Right kidney (tissue), 1 donor: ENCODE measurements at regions not wholly inside any gene's neighbourhood (a gene's known extent, or its start where the extent isn't known, plus 50 kb on each side); places are given as distances from the start of the nearest gene placed in this dataset.
"Not testable (repeated sequence)": the region's sequence is repeated elsewhere in the genome, so short reads cannot be mapped to it uniquely, and the experiment has no call there.

Experiments used
- DNase-seq: peaks from one replicate; pipeline ENCODE4 v3.0.0-alpha.2; 2016

DNA sequence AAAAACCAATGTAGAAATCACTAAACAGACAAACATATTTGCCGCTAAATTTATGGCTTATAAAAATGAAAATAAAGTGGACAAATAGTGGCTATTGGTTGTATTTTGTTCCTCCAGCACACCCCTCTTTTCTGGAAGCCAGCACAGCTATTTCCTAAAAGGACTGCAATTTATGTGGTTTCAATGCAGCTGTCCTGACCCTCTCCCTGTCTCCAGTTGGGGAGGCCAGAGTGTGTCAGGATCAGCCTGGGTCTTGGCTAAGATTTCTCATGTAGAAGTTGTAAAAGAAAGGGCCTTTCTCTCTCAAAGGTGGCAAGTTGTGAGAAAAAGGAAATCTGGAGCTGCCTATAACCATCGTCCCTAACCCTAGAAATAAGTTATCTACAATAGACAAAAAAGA lies 165.6 kb downstream of the ALDH8A1 start:
- no peak for DNase-seq

DNA sequence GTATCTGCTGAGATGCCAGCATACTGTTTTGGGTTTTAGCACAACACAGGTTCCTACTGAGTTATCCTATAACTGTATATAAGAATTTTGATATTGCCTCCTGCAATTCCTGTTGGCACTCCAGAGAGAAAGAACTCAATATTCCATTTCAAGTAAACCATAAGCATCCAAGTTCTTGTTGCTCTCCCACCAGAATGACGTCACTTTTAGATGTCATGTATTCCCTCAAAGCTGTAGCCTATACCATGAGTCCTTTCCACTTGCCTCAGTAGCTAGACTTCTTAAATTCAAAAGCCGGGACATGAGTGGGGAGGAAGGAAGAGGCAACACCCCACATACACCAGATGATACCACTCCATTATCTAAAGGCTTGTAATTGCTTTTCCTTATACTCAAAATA lies 171.5 kb downstream of the ALDH8A1 start:
- no peak for DNase-seq

DNA sequence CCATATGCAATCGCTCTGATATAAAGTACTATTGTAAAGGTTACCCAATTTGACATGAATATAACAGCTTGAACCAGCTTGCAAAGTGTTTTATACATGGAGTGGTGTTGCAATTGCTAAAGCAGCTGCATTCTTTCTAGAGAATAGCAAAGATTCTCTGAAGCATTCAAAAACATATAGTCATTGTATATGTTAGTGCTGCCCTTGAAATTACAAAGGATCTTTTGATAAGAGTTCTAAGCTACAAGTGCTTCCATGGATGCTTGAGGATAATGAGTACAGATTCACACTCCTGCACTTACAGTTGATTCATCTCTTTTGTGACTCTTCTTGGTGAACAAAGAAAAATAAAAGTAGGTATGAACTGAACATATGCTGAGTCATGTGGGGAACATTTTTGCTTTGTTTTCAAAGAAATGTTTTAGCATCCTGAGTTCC lies 175.7 kb downstream of the ALDH8A1 start:
- no peak for DNase-seq

DNA sequence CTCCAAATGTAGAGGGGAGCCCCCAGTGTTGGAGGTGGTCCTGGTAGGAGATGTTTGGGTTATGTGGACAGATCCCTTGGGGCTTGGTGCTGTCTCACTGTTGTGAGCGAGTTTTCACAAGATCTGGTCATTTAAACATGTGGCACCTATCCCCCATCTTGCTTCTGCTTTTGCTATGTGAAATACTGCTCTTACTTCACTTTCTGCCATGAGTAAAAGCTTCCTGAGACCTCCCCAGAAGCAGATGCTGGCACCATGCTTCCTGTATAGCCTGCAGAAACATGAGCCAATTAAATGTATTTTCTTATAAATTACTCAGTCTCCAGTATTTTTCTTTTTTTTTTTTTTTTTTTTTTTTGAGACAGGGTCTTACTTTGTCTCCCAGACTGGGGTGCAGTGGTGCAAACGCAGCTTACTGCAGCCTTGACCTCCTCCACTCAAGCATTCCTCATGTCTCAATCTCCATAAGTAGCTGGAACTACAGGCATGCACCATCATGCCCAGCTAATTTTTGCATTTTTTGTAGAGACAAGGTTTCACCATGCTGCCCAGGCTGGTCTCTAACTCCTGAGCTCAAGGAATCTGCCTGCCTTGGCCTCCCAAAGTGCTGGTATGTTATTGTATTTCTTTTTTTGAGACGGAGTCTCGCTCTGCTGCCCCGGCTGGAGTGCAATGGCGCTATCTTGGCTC lies 177.1 kb downstream of the ALDH8A1 start:
- no peak for DNase-seq

DNA sequence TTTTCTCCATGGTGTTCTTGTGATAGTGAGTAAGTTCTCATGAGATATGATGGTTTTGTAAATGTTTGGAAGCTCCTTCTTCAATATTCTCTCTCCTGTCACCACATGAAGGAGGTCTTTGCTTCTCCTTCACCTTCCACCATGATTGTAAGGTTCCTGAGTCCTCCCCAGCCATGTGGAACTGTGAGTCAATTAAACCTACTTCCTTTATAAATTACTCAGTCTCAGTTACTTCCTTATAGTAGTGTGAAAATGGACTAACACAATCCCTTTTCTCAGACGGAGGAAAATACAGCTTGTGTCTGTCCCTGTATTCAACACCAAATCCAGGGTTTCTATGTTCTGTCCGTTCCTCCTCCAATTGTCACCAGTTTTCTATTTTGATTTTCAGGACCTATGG lies 181.0 kb downstream of the ALDH8A1 start:
- no peak for DNase-seq

DNA sequence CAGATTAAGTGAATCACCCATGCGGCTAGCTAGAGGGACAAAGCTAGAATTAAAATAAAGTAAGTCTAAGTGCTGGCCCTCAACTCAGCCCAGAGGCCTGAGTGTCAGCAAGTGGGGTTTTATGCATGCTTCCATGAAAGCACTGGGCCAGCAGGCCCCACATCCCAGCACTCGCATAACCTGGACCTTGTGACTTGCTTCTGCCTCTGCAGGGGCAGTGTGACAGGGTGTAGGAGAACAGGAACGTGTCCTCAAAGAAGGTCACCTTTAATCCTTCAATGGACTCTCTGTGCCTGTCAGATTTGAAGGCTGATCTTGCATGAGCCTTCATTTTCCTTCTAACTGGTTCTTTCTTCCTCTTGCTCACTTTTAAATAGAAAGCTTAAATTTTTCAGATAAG lies 183.4 kb downstream of the ALDH8A1 start:
- DNase-seq = no peak

DNA sequence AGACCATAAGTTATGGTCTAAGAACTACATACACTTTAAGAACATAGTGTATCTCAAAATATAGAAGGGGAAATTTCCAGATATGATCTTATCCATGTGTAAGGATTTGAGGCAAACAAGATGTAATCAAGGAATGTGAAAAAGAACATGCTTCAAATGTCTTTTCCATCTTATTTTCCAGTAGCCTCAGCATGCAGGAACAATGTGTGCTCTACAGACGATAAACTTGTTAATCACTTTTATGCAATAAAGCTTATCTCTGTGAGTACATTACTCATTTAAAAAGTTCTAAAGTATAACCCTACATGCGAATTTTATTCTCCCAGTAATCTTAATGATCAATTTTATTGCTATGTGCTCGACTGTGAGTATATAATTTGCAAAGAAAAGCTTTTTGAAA lies 185.2 kb downstream of the ALDH8A1 start:
- no peak for DNase-seq

DNA sequence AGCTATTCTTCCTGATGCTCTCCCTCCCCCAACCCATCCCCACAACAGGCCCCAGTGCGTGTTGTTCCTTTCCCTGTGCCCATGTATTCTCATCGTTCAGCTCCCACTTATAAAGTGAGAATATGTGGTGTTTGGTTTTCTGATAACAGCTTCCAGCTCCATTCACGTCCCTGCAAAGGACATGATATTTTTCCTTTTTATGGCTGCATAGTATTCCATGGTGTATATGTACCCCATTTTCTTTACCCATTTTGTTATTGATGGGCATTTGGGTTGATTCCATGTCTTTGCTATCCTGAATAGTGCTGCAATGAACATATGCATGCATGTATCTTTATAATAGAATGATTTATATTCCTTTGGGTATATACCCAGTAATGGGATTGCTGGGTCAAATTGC lies 186.3 kb downstream of the ALDH8A1 start:
- DNase-seq = not testable (repeated sequence)

DNA sequence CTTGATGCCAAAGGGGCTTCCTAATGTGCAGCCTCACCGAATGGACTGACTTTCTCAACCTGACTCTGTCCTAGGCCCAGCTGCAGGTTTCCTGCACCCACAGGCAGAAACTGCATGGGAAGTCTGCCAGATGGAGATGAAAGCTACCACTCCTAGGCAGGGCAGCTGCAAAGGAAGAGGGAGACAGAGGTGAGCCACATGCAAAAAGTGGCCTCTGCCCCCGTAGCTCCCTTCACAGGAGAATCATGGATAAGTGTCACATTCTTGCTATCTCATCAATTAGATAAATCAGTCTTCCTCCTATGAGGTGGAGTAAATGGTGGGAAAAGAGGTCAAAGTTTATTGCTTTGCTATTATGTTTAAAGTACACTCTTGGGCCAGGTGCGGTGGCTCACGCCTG lies 191.3 kb downstream of the ALDH8A1 start:
- DNase-seq = no peak

DNA sequence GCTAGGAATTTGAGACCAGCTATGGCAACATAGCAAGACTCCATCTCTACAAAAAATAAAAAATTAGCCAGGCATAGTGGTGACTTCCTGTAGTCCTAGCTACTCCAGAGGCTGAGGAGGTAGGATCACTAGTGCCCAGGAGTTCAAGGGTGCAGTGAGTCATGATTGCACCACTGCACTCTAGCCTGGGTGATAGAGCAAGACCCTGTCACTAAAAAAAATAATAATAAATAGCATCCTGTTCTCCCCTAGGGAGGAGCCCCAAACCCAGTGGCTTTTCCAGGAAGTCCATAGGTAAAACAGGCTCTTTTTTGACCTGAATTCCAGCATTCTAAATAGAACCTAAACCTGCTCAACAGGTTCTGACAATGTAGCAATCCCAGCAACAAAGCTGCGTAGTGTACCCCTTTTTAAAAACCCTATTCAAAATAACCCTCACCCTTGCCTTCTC lies 192.0 kb downstream of the ALDH8A1 start:
- no peak for DNase-seq

DNA sequence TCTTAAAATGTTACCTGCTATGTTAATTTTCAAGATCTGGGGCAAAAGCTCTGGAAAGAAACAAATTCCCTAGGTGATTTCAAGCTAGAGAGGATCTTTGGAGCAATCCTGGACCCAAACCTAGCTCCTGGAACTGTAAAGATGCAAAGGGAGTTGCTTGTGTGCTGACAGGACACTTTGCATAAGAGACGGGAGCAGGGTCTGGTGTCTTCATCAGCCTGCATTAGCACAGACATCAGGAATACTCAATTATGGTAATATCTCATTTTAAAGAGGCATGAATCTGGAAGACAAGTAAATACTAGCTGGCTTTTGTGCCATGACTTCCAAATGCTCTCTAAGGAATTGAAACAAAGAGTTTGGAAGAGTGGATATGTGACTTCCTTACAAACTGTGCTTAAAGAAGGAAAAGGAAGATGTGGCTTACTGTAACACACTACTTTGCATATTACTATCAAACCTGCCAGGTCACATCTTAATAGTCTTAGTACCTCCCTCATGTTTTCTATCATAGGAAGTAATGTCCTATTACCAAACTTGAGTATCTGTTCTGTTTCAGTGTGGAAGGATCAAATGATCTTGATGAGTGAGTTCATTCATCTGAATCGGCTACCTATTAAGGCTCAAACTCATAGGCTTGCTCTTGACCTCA lies 193.4 kb downstream of the ALDH8A1 start:
- no peak for DNase-seq

DNA sequence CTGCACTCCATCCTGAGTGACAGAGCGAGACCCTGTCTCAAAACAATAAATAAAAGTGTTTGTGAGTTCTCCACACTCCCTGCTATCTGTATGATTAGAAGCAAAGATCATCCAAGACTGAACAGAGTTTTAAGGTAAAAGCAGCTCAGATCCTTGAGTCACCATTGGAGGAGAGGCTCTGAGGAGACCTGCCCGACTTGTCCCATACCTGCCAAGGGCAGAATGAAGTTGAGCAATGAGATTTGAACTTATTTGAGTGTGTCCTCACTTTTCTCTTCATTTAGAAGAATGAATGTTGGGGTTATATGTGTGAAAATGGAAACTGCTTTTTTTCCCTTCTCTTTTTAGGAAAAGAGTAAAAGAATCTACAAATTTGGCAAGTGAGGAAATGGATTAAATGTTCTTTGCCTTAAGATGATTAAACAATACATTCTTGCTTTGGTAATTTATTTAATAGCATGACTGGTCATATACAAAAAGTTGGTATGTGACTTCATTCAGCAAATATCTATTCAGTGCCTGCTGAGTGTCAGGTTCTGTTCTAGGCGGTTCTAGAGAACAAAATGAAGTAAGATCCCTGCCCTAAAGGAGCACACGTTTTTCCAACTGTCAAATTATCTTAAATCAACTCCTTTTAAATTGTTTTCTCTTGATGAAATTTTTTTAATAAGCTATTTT lies 195.7 kb downstream of the ALDH8A1 start:
- DNase-seq = no peak

DNA sequence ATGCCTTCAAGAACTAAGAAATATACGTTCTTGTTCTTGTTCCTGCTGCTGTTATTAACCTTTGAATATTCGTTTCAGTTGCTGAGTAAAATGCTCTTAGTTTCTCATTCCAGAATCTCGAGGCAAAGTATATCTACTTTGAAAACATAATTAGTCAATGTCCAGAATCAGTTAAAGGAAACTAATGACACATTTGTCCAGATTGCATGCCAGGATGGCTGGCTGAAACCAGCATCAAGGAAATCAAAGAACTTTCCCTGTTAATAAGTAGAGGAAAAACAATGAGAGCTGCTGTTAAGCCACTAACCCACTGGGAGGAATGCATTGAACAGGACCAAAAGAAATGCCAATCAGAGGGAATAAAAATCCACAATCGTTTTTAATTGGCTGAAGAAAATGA lies 196.9 kb downstream of the ALDH8A1 start:
- DNase-seq = peak; percentile 16

DNA sequence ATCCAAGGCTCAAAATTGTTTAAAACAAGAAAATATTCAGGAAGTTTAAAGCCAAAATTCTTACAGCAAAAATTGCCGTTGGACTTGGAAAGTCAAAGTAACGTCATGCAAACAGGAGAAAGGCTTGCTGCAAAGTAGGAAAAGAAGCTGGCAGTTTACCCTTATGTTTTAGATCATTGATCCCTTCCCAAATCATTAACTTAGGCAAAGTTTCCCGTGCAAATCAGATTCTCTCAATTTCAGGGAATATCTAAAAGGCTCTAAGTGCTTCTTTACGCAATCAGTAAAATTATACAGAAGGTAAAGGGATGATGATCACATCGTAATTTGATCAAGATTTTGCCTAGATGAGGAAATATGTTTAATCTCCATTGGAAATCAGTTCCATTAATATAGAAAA lies 197.5 kb downstream of the ALDH8A1 start:
- DNase-seq = no peak

DNA sequence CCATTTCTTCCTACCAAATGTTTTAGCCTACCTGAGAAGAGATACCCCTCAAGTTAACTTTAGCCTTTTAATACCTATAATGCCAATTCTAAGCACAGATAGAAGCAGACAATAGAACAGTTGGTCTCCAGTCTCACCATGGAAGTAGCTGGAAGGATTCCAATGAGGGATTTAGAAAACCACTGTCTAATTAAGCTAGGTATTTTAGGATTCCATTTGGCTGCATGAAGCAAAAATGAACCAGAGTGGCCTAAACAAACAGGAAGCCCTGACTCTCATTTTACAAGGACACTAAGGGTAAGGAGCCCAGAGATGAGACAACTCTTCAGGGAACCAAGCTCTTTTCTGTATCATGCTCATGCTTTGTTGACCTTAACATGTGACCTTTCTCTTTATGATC lies 199.2 kb downstream of the ALDH8A1 start:
- no peak for DNase-seq

DNA sequence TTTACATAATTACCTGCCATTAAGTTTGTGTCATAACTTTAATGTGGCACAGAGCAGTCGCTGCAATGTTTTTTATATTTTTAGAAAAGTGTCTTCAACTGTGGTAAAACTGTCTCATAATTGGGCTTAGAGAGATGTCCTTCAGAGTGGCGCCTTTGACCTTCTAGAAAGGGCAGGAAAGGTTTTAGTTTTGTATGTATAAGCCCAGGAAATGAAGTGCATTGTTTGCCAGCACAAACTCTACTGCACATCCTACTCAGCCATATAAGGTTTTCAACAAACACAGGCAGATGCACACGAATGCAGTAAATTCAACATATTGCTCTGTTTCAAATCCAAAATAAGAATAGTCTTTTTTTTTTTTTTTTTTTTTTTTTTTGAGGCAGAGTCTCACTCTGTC lies 201.4 kb downstream of the ALDH8A1 start:
- no peak for DNase-seq

DNA sequence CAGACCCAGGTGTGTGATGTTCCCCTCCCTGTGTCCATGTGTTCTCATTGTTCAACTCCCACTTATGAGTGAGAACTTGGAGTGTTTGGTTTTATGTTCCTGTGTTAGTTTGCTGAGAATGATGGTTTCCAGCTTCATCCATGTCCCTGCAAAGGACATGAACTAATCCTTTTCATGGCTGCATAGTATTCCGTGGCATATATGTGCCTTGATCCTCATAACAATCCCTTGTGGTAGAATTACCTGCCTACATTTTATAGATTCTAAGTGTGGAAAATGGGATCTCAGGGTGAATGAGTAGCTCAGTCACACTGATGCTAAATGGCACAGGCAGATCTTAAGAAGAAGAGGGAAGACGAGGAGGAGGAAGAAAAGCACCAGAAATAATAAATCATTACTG lies 202.7 kb downstream of the ALDH8A1 start:
- not testable (repeated sequence) for DNase-seq

DNA sequence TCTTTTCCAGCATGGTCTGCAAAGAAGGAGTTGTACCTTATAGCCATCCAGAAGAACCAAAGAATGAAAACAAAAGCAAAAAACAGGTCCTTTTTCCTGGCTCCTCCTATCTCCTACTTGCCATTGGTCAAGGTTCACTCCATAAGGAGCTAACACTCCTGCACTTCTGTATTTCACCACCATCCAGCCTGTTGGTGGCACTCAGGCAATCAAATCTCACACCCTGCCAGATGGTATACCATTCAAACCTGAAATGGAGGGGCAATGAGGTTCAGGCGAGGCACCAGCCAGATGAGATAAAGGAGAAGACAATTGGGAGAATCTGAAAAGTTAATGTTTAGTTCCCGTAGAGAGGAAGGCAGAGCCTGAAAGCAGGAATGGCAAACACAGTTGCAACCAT lies 203.8 kb downstream of the ALDH8A1 start:
- no peak for DNase-seq

DNA sequence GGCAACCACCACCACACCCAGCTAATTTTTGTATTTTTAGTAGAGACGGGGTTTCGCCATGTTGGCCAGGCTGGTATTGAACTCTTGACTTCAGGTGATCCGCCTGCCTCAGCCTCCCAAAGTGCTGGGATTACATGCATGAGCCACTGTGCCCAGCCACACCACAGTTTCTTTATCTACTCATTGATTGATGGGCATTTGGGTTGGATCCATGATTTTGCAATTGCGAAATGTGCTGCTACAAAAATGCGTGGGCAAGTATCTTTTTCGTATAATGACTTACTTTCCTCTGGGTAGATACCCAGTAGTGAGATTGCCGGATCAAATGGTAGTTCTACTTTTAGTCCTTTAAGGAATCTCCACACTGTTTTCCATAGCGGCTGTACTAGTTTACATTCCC lies 204.7 kb downstream of the ALDH8A1 start:
- not testable (repeated sequence) for DNase-seq

DNA sequence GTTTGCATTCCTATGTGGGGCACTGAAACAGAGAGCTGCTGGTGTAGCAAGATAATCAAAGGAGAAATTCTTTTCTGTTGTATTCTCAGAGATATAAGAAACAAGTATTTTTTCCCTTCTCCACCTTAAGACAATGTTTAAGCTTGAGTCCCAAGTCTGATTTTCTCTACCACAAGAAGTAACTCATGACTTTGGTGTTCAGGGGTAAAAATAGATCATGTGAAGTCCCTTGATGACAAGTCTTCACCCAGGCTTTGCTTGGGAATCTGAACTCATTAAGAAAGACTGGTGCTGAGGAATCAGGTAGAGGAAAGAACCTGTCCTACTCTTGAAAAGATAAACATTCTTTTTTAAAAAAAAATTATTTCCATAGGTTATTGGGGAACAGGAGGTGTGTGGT lies 205.6 kb downstream of the ALDH8A1 start:
- DNase-seq = no peak

DNA sequence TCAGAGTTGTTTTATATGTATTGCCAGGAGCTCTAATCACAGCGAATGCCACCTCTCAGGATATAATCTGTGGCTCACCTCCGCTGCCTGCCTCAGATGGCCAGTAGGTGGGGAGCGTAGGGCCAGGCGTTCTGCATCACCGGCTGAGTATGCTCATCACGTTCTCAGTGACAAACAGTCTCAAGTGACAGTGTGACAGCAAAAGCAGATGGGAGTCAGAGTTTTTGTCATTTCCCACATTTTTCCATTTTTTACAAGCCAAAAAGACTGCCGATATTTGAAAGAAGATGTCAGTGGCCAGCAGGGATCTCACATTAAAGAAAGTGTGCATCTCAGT lies 208.7 kb downstream of the ALDH8A1 start:
- DNase-seq = no peak

DNA sequence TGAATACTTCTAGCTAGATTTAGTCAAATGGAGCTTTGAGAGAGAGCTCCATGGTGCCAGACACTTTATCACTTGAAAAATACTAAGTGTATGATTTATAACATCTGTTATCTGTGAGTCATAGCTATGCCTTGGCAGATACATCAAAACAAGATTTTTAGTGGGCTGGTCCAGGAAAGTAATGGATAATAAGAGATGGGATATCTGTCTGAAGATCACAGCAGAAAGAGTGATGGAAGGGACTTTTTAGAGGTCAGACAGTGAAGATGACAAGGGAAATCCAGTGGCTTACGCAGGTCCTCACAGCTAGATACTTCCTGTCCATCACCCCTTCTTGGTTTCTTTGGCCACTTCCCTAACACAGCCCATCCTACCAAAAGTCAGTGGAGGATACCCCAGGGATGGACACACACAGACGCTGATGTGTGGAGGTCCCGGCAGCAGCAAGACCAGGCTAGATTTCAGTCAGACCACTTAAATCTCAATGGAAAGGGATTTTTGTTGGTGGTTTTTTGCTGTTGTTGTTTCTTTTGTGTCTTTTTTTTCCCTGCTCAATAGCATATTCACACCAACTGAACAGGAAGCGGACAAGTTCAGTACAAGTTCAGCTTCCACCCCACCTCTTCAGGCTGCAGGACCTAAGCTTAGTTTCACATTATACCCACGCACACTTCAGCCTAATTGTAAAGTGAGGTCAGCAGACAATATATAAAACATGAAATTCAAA lies 209.3 kb downstream of the ALDH8A1 start:
- DNase-seq = no peak

DNA sequence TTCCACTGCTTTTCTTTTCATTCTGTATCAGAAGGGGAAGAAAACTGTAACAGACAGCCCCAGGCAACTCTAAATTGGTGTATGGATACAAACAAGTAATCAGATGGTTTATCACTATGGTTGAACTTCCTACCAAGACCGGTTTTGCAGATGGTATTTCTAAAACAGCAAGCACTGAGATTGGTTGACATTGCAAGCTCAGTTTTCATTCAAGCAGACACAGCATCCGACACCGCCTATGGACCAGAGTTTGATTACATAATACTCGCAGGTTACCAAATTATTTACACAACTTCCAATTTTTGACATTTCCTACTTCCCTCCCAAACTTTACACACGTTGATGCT lies 209.9 kb downstream of the ALDH8A1 start:
- DNase-seq = no peak
